ENCODE measurements at regions not wholly inside any gene's neighbourhood (a gene's known extent, or its start where the extent isn't known, plus 50 kb on each side); places are given as distances from the start of the nearest gene placed in this dataset.
"Not testable (repeated sequence)": the region's sequence is repeated elsewhere in the genome, so short reads cannot be mapped to it uniquely, and the experiment has no call there.

- H3K27ac ChIP-seq = no peak overlapping the region
- no peak for DNase-seq
- H3K4me3 ChIP-seq (ENCODE audit: low read depth, low read length) = no peak overlapping the region
- no peaks in the 10 kb centered on the region for H3K27me3 ChIP-seq (replicated peaks)
- no peaks in the 10 kb centered on the region for H3K36me3 ChIP-seq (replicated peaks)
- no peak for TF ChIP-seq CTCF (IDR thresholded peaks at IDR 0.05; ENCODE audit: low read depth, low read length, missing control alignments)
- in situ Hi-C loops (cut with HindIII; ENCODE audit: low pct_ligation_motif_present, low sequenced_read_pairs) = no loop called here
Observed at GRCh38 chr7:4527988-4528636, 154.0 kb upstream of the FOXK1 start.

- TF ChIP-seq CTCF (IDR thresholded peaks at IDR 0.05; ENCODE audit: low read depth, low read length, missing control alignments) = no peak
Observed at GRCh38 chr7:4531236-4531635, 150.9 kb upstream of the FOXK1 start.

GRCh38 chr7:4533339-4533738, 148.8 kb upstream of the FOXK1 start:
- in situ Hi-C loops (cut with HindIII; ENCODE audit: low pct_ligation_motif_present, low sequenced_read_pairs); DNase-seq; H3K27me3 ChIP-seq (replicated peaks); H3K27ac ChIP-seq; H3K36me3 ChIP-seq (replicated peaks); H3K4me3 ChIP-seq (ENCODE audit: low read depth, low read length): not testable (repeated sequence)

More at GRCh38 chr7:4531236-4531635, 150.9 kb upstream of the FOXK1 start:
- Histone ChIP-seq H3K4me3 (ENCODE audit: low read depth, low read length) (no peak overlapping the region), H3K27ac (no peak overlapping the region), H3K27me3 (replicated peaks) (no peaks in the 10 kb centered on the region), H3K36me3 (replicated peaks) (no peaks in the 10 kb centered on the region)
- no peak for DNase-seq
- in situ Hi-C loops (cut with HindIII; ENCODE audit: low pct_ligation_motif_present, low sequenced_read_pairs) = no loop called here

GRCh38 chr7:4549681-4550080, 132.4 kb upstream of the FOXK1 start:
- Histone ChIP-seq H3K27ac (no peak overlapping the region), H3K36me3 (replicated peaks) (no peaks in the 10 kb centered on the region), H3K27me3 (replicated peaks) (no peaks in the 10 kb centered on the region), H3K4me3 (ENCODE audit: low read depth, low read length) (no peak overlapping the region)
- in situ Hi-C loops (cut with HindIII; ENCODE audit: low pct_ligation_motif_present, low sequenced_read_pairs) = no loop called here
- DNase-seq = no peak
- TF ChIP-seq CTCF (IDR thresholded peaks at IDR 0.05; ENCODE audit: low read depth, low read length, missing control alignments) = no peak

- no peak overlapping the region for H3K4me3 ChIP-seq (ENCODE audit: low read depth, low read length)
- H3K27ac ChIP-seq = no peak overlapping the region
- TF ChIP-seq CTCF (IDR thresholded peaks at IDR 0.05; ENCODE audit: low read depth, low read length, missing control alignments) = no peak
- H3K36me3 ChIP-seq (replicated peaks) = no peaks in the 10 kb centered on the region
- in situ Hi-C loops (cut with HindIII; ENCODE audit: low pct_ligation_motif_present, low sequenced_read_pairs) = no loop called here
- no peaks in the 10 kb centered on the region for H3K27me3 ChIP-seq (replicated peaks)
- no peak for DNase-seq
Observed at GRCh38 chr7:4550117-4550516, 132.0 kb upstream of the FOXK1 start.

- in situ Hi-C loops (cut with HindIII; ENCODE audit: low pct_ligation_motif_present, low sequenced_read_pairs) = no loop called here
Observed at GRCh38 chr7:4552985-4553384, 129.1 kb upstream of the FOXK1 start.

More at GRCh38 chr7:4552985-4553384, 129.1 kb upstream of the FOXK1 start:
- H3K36me3 ChIP-seq (replicated peaks) = no peaks in the 10 kb centered on the region
- H3K27me3 ChIP-seq (replicated peaks) = no peaks in the 10 kb centered on the region
- DNase-seq = no peak
- H3K4me3 ChIP-seq (ENCODE audit: low read depth, low read length) = no peak overlapping the region
- TF ChIP-seq CTCF (IDR thresholded peaks at IDR 0.05; ENCODE audit: low read depth, low read length, missing control alignments) = no peak
- H3K27ac ChIP-seq = no peak overlapping the region
